HTR-8/SVneo (cell line): ENCODE measurements at regions not wholly inside any gene's neighbourhood (a gene's known extent, or its start where the extent isn't known, plus 50 kb on each side); places are given as distances from the start of the nearest gene placed in this dataset.

Experiments used
- DNase-seq: peaks from one replicate; pipeline ENCODE4 v3.0.0; 2011; ENCODE audit warnings: low spot score, mixed read lengths; ENCODE audit not compliant: insufficient read length
- FAIRE-seq: peaks from 2 replicates; lab custom pipeline; 2011; peaks lifted over from hg19 to GRCh38; lab: Jason Lieb, UNC

DNA sequence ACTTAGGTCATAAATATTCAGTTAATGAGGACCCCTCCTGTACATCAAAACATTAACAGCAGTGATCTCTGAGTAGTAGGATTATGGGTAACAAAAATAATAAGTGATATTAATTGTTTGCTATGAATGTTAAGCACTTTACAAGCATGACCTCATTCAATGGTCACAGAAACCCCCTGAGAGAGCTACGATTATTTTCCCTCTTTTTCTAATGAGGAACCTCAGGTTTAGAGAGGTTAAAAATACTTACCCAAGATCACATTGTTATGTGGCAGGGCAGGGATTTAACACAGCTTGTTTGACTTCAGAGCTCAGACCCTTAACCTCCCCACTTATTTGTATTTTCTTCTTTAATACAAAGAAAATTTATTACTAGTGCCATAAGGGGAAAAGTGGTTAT lies 228.2 kb downstream of the TBL1XR1 start:
- FAIRE-seq, result no peak
- no peak for DNase-seq

DNA sequence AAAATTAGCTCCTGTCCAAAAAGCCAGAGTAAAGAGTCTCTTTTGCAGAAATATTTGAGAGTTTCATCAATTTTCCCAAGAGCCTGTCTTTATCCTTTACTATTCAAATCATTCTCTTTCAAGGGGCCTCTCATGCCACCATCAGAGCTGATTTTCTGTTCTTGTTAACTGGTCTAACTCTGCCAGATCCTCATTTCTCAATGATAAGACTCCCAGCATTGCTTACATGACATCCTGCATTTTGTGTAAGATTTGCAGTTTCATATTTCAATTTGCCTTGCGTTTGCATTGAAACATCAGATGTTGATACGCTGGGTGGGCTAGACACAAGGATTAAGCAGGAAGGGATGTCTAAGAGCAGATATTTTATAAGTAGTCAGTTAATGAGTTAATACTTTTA lies 228.7 kb downstream of the TBL1XR1 start:
- DNase-seq (no peak), FAIRE-seq (no peak)

DNA sequence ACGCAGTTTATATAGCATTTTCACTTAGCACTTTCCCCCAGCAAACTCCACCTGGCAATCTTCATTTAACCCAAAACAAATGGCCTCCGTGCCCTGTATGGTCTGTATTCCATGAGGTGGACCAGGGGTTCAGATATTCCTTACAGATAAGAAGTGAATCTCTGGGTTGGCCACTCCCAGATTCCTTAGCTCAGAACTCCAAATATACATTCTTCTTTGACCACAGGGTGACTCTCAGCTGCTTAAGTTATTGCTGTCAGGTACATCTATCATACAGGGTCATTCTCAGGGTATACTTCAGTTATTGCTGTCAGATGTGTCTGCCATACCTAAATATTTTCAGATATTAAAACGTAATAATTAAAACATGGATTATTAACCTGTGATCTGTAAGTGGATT lies 229.8 kb downstream of the TBL1XR1 start:
- FAIRE-seq (no peak), DNase-seq (peak; percentile 29)

DNA sequence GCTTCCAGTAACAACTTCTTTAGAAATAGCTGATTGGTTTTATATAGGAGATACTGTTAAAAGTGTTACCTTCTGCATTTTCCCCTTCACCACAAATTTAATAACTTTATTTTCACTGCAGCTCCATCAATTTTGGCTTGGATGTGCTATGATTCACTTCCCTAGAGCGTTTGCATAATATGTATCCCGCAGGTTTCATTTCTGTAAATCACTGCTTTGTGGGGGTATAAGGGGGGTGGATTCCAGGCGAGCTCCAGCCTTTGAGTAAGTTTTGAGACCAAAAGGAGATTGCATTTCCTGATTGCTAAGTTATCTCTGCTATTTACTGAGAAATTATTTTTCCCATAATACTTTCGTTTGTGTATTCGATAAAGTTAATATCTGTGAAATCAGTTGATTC lies 232.6 kb downstream of the TBL1XR1 start:
- DNase-seq, result no peak
- no peak for FAIRE-seq

DNA sequence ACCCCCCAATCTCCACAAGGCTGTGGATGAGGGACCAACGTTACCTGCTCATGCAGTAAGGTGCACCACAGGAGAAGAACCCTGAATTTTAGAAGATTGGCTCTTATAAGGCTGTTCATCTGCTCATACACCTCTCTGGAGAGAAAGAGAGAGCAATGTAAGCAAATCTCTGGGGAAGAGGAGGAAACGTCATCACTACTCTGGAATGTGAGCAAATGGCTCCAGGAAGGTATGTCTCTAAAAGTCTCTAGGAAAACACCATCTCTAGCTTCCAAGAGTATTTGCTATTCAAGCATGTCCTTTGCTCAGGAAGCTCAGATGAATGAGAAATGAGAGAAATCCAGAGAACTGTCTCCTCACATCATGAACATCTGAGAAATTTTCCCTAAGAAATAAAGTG lies 235.4 kb downstream of the TBL1XR1 start:
- DNase-seq (no peak), FAIRE-seq (no peak)

DNA sequence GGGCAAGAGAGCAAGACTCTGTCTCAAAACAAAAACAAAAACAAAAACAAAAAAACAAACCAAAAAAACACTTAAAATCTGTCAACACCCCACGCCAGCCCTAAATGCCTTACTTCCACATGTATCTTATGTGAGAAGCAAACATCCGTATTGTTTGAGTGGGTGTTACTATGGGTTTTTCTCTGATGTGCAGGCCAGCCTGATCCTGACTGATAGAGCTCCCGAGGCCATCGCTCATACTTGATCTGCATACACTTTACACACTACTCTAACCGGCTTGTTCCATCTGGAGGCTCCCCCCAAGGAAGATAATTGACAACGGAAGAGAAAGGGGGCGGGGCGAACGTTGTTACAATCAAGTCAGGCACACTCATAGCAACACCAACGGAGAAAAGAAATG lies 237.4 kb downstream of the TBL1XR1 start:
- FAIRE-seq, result no peak
- no peak for DNase-seq

DNA sequence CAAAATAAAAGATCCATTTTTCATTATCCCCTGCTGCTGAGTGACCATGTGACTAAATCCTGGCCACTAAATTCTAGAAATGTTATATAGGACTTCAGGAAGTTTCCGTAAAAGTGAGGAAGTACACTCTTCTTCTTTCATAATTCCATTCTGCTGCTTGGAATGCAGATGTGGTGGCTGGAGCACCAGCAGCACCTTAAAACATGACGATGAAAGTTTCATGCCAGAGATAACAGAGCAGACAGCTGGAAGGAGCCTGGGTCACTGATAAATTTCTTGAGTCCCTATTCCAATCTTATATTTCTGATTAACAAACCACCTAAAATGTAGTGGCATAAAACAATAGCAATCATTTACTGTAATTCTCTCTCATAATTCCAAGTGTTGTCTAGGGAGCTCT lies 238.7 kb downstream of the TBL1XR1 start:
- no peak for FAIRE-seq
- no peak for DNase-seq

DNA sequence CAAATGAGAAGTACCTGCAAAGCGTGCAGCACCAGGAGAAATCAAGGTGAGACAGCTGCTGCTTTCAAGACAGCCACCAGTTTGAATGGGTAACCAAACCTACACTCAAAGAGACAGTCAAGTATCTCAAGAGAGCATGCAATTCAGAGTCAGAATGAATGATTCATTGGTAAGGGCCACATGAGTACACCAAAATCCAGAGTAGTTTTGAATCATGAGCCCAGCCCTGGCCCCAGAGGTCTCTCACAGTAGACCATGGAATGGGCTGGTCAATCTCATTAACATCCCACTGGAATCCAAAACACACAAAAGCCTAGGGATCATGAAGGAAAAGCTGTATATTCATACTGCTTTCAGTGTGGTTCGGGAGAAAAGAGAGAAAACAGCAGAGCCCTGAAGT lies 242.8 kb downstream of the TBL1XR1 start:
- DNase-seq (no peak), FAIRE-seq (no peak)

DNA sequence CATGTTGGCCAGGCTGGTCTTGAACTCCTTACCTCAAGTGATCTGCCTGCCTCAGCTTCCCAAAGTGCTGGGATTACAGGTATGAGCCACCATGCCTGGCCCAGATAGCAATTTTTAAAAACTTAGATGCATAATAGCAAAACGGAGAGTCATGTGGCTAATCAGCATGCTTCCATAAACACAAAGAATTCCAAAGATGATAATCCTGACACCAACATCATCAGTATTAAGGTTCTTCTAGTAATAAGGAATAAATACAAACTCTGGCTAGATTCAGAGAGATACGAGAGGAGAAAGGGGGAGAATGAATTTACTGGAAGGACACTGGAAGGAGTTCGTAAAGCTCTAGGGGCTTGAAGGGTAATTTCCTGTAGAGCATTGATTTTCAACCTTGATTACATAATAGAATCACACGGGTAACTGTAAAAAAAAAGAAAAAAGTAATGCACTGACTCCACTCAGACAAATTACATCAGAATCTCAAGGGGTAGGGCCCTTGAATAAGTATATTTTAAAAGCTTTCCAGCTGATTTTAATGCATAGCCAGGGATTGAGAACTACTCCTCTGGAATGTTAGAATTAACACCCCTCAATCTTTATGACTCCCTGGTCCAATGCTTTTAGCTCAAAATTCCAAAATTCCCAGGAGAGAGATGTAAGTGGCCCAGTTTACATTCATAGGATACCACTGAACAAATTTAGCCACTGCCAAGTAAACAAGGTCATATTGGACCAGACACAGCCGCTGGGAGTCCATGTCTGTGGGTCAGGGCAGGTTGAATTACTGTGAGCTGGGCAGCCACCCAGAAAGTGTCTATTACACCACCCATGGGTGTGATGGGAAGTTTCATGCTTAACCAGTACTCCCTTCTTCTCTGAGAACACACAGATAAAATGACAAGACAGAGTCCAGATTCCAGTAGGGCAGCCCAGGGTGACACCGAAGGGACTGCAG lies 243.9 kb downstream of the TBL1XR1 start:
- no peak for DNase-seq
- no peak for FAIRE-seq

DNA sequence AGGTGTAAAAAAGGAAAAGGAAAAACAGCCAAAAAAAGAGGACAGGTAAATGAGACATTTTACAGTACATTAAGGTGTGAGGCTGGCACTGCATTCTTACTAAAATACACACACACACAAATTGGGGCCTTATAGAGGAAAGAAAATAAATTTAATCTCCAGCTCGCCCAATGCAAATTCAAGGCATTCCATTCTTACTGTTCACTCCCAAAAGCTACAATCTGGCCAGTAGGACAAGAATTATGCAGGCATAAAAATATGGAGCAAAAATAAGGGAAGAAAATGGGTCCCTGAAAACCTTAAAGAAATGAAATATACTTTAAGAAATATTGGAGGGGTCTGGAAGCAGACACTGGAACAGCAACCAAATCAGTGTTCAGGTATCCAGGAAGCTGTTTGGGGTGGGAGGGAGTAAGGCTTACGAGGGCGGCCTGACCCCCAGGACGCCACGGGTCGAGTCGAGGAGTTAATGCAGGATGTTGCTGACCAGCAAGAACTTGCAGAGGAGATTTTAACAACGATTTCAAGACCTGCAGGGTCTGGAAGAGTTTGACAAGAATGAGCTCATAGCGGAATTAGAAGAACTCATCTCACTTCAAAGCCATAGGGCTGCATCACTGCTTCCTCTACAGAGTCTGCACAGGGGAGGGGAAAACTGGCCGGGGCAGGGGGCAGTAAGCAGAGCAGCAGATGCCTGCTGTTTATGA lies 245.5 kb downstream of the TBL1XR1 start:
- DNase-seq (no peak), FAIRE-seq (no peak)

DNA sequence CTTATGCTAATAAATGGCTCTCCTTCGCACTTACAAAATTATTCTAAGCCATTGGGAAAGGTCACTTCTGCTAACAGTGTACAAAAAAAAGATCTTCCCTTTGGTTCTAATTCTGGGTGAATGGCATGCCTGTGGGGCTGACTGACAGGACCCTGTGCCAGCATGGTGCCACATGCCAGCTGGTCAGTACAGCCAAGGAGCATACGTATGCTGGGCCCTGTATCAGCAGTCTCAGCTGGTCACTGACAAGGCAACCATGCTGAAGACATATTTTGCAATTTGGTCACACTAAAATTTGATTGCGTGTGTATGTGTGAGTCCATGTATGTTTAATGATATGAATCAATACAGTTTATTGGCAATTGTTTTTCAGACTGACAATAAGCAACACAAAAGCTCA lies 246.1 kb downstream of the TBL1XR1 start:
- FAIRE-seq (peak; percentile 13), DNase-seq (no peak)

DNA sequence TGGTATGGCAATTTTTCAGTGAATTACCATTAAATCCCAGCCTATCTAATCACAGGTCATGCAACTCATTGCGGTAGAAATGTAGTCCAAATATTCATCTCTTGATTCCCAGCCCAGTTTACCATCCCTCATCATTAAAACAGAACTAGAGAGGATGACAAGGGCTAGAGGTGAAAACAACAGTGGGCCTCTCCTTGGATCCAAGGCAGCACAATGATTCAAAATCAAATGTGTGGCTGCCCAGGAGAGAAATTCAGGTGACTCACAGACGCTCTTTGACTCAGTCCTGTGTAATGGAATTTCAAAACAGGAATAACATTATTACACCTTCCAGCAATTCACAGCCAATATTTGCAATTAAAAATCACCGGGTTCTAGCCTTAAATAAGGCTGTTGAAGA lies 246.5 kb downstream of the TBL1XR1 start:
- no peak for FAIRE-seq

DNA sequence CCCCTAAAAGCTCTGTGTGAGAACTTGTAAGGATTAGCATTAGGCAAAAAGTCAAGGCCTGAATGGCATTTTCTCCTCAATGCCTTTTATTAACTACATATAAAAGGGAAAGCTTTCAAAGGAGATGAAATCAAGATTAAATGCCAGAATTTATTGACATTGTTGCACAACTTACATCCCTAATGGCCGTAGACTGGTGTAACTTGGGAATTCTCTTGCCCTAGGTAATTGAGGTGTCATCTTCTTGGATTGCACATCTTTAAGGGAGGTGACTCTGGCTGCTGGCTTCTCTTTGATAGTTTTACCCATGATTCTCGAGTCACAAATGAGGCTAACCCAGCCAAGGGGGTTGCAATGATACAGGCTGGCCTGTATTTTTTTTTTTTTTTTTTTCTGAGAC lies 249.1 kb downstream of the TBL1XR1 start:
- DNase-seq (no peak), FAIRE-seq (no peak)

More for the DNA sequence above, 246.5 kb downstream of the TBL1XR1 start:
- no peak for DNase-seq

DNA sequence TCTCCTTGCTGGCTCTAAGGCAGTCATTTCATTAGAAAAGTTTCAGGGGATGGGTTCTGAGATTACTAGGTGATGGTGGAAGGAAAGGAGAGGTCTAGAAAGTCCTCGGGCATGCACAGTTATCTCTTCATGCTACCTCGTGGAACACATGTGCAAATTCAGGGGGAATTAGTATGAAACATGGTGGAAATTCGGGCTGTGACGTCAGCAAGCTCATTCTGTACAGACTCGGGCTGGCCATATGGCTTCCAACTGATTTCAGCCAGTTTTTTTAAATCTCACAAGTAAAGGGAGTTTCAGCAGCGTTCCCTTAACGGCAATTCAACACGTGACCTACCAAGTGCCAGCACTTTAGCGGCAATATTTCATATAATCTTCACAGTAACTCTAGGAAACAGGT lies 251.1 kb downstream of the TBL1XR1 start:
- no peak for FAIRE-seq
- DNase-seq, result no peak

DNA sequence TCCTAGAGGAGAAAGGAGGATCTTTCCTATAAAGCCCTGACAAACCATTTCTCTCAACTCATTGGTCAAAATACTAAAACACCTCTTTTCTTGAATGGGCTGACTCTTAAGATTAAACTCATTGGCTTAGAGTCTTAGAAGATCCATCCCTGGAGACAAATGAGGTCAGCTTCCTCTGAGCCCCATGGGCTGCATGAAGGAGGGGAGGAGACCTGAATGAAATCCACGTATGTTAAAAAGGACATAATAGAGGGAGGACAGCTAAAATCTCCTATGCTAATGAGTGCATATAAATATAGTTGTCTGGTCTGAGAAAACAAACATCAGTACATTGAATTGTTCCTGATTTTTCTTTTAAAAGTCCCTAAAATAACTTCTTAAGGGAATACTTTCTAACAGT lies 255.0 kb downstream of the TBL1XR1 start:
- DNase-seq (no peak), FAIRE-seq (no peak)

DNA sequence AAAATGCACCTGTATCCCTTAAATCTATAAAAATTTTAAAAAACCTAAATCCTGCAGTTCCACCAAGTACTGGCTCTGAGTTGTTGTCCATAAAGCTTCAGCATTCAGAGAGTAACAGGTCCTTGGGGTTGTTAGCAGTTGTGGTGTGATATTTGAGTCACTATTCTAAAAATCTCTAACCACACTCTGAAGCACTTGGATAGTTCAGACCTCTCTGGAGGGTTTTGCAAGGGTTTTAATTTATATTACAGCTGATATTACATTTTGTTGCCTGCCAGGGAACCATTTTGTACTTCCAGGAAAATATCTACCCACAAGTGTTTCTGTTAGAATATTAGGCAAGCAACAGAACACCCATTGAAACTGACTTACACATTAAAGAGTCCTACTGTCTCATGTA lies 255.6 kb downstream of the TBL1XR1 start:
- DNase-seq, result no peak
- no peak for FAIRE-seq

DNA sequence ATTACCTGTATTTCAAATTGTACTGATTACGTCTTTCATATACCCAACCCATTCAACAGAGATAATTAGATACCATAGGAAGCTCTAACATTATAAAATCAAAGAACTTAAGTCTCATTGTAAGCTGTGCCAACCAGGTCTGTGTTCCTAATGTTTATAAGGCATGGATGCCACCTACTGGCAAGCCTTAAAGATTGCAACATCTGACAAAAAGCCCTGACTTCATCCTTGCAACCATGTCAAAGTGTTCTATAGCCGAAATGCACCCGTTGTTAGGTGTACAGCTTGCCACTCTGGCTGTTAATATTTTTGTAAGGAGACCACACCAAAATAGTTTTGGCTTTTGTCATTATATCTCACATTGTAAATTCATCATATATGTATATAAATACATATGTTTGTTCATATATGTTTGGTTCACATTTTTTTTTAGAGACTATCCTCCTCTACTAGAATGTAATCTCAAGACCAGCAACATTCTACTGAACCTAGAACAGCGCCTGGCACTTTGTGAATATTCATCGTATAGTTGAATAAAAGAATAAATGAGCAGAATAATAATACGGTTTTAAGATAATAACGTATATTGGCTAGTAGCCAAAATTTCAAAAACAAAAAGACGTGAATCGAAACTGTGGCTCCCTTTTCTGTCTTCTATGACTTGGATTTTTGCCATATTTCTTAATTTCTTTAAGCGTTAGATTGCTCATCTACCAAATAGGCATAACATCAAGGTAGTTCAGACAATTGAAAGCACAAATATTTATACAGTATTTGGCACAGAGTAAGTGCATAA lies 258.1 kb downstream of the TBL1XR1 start:
- FAIRE-seq (no peak), DNase-seq (peak; percentile 63)

DNA sequence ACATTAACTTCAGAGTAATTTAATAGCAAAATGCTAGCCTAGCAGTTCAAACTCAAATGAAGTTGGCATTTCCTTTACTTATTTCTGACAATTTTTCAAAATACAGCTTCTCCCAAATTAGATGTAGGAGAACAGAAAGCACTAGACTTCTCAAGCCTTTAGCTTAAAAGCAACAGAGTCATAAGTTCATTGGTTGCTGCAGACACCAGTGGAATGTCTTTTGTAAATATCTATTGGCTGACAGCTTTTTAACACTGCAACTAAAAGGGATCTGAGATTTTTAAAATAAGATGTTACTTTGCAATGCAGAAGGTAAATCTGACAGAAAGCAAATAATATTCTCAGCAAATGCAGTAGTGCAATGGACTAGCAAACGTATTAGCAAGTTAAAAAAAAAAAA lies 259.3 kb downstream of the TBL1XR1 start:
- no peak for FAIRE-seq

DNA sequence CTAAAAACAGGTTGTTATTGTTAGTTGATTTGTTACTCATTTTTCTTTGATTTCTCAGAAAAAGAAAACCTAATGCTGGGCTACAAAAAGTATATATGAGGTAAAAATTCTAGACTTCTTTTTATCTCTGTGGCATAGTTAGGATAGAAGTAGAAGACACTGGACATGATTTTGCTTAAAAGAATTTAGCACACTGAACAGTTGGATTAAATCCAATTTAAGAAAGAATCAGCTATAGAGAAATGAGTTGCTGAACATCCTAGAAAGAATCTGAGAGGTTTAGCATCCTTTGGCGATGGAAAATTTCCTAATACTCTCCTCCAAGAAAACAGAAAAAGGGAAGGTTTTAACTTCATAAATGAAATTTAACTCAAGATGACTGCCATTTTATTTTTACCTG lies 259.7 kb downstream of the TBL1XR1 start:
- DNase-seq (no peak), FAIRE-seq (no peak)

More for the DNA sequence above, 259.3 kb downstream of the TBL1XR1 start:
- no peak for DNase-seq

DNA sequence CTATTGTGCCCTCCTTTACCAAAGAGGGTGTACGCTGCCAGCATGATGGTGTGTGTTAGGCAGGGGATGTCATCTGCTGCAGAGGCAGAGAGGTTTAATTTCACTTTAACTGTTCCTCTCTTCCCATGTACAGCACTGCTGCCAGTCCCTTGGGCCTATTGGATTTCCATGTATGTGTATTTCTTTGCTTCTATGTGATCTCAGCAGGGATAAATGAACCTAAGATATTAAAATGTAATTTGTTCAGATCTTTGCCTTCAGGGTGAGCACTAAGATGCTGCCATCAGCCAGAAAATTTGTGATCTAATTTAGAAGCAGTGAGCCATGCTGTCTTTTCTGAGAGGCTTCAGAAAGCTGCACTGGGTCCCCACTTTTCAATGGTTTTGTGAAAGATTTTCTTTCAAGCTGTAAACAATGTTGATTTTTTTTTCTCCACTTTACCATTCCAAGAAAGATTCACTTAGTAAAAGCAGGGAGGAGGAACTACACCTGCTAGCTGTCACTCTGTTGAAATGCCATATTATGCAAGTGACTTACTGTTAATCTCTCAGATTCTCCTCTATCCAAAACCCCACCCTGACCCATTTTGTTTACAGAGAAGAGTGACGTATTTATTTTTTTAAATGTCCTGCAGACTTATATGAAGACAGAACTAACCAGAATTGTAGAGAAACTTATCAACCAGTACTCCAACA lies 261.9 kb downstream of the TBL1XR1 start:
- FAIRE-seq, result no peak

More for the DNA sequence above, 261.9 kb downstream of the TBL1XR1 start:
- DNase-seq, result no peak
